ENCODE measurements at regions not wholly inside any gene's neighbourhood (a gene's known extent, or its start where the extent isn't known, plus 50 kb on each side); places are given as distances from the start of the nearest gene placed in this dataset.

GRCh38 chr20:57856658-57857057 lies 146.8 kb upstream of the PMEPA1 start:
- TF ChIP-seq CTCF (IDR thresholded peaks at IDR 0.05) (no peak), POLR2A (IDR thresholded peaks at IDR 0.05) (no peak), POLR2AphosphoS5 (IDR thresholded peaks at IDR 0.05) (no peak), EP300 (IDR thresholded peaks at IDR 0.05) (no peak)
